ENCODE measurements at regions not wholly inside any gene's neighbourhood (a gene's known extent, or its start where the extent isn't known, plus 50 kb on each side); places are given as distances from the start of the nearest gene placed in this dataset.

DNA sequence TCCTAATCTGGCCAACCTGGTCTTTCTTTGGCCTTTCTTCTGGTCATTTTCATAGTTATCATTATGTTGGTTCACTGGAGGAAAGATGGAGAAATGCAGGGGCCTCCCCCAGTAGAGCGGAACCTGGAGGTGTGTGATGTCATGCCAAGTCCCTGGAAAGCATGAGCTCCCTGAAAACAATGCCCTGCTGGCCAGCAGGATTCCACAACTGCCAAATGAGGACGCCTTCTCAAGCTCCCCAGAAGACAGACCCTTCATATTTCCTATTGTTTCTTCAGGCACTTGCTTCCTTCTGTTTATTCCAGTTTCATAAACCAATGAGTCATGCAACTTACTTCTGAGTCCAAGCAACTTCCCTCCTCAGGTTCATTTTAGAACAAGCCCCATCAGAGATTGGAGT, 339.0 kb downstream of the GATA3 start:
- peak overlapping the region; percentile 64 for H3K27ac Mint-ChIP-seq (ENCODE audit: unreplicated experiment)
- DNase-seq (ENCODE audit: low read depth) (peak; percentile 37), FAIRE-seq (no peak)
- H3K4me1 Mint-ChIP-seq (ENCODE audit: low read depth, unreplicated experiment), result peaks cover 32% of the 10 kb centered on the region
- Histone ChIP-seq H3K27ac (ENCODE audit: low read depth, low read length) (no peak overlapping the region), H3K79me2 (ENCODE audit: insufficient read depth, low read length) (no peaks in the 10 kb centered on the region), H2AFZ (ENCODE audit: low read depth, low read length) (no peak overlapping the region), H3K4me1 (ENCODE audit: insufficient read depth, low read length) (peaks cover 4% of the 10 kb centered on the region), H3K9me3 (ENCODE audit: insufficient read depth, low read depth, low read length) (no peaks in the 10 kb centered on the region), H3K4me2 (ENCODE audit: low read length) (no peak overlapping the region), H3K9ac (ENCODE audit: low read length) (no peak overlapping the region), H3K4me3 (ENCODE audit: insufficient read depth, low read depth, low read length) (no peak overlapping the region), H4K20me1 (ENCODE audit: insufficient read depth, low read length) (no peaks in the 10 kb centered on the region), H3K36me3 (ENCODE audit: insufficient read depth, low read length) (no peaks in the 10 kb centered on the region), H3K27me3 (ENCODE audit: insufficient read depth, low read length) (no peaks in the 10 kb centered on the region)
- no peaks in the 10 kb centered on the region for H3K36me3 Mint-ChIP-seq (ENCODE audit: low read depth, unreplicated experiment)
- no peak overlapping the region for H3K4me3 Mint-ChIP-seq (ENCODE audit: unreplicated experiment)
- H3K9me3 Mint-ChIP-seq (ENCODE audit: unreplicated experiment), result peaks cover 2% of the 10 kb centered on the region
- no peak for TF ChIP-seq EZH2 (IDR thresholded peaks at IDR 0.05; ENCODE audit: insufficient read depth, low read length)
- TF ChIP-seq, protein P1, sequence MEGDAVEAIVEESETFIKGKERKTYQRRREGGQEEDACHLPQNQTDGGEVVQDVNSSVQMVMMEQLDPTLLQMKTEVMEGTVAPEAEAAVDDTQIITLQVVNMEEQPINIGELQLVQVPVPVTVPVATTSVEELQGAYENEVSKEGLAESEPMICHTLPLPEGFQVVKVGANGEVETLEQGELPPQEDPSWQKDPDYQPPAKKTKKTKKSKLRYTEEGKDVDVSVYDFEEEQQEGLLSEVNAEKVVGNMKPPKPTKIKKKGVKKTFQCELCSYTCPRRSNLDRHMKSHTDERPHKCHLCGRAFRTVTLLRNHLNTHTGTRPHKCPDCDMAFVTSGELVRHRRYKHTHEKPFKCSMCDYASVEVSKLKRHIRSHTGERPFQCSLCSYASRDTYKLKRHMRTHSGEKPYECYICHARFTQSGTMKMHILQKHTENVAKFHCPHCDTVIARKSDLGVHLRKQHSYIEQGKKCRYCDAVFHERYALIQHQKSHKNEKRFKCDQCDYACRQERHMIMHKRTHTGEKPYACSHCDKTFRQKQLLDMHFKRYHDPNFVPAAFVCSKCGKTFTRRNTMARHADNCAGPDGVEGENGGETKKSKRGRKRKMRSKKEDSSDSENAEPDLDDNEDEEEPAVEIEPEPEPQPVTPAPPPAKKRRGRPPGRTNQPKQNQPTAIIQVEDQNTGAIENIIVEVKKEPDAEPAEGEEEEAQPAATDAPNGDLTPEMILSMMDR (IDR thresholded peaks at IDR 0.05; ENCODE audit: insufficient read depth, low read depth, low read length), result no peak
- no peaks in the 10 kb centered on the region for H3K27me3 Mint-ChIP-seq (ENCODE audit: low read depth, unreplicated experiment)

DNA sequence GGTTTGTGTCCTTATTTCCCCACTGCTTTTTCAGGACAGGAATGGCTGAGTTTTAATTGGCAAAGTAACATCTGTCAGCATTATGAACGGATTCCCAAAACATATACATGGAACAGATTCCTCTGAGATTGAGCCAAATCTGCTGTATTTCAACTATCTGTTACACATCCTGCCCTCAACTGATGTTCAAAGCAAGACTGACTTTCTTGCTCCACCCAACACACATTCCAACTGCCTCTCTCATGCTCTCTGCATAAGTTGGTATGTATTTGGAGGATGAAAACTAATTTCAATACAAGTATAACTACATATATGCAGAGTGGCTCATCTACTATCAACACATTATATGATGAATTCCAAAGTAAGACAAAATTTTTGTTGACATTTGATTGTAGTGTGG, 342.2 kb downstream of the GATA3 start:
- peaks cover 2% of the 10 kb centered on the region for H3K27me3 Mint-ChIP-seq (ENCODE audit: low read depth, unreplicated experiment)
- no peak overlapping the region for H3K4me3 Mint-ChIP-seq (ENCODE audit: unreplicated experiment)
- H3K4me1 Mint-ChIP-seq (ENCODE audit: low read depth, unreplicated experiment), result peaks cover 28% of the 10 kb centered on the region
- H2AFZ ChIP-seq (ENCODE audit: low read depth, low read length), result no peak overlapping the region
- H3K27me3 ChIP-seq (ENCODE audit: insufficient read depth, low read length), result no peaks in the 10 kb centered on the region
- H3K36me3 ChIP-seq (ENCODE audit: insufficient read depth, low read length), result no peaks in the 10 kb centered on the region
- no peak overlapping the region for H3K27ac ChIP-seq (ENCODE audit: low read depth, low read length)
- H3K9me3 ChIP-seq (ENCODE audit: insufficient read depth, low read depth, low read length), result no peaks in the 10 kb centered on the region
- no peak for TF ChIP-seq EZH2 (IDR thresholded peaks at IDR 0.05; ENCODE audit: insufficient read depth, low read length)
- TF ChIP-seq, protein P1 (IDR thresholded peaks at IDR 0.05; ENCODE audit: insufficient read depth, low read depth, low read length), result no peak
- H3K4me2 ChIP-seq (ENCODE audit: low read length), result peak overlapping the region; percentile 9
- no peak overlapping the region for H3K4me3 ChIP-seq (ENCODE audit: insufficient read depth, low read depth, low read length)
- H3K79me2 ChIP-seq (ENCODE audit: insufficient read depth, low read length), result no peaks in the 10 kb centered on the region
- no peaks in the 10 kb centered on the region for H4K20me1 ChIP-seq (ENCODE audit: insufficient read depth, low read length)
- H3K9ac ChIP-seq (ENCODE audit: low read length), result no peak overlapping the region
- H3K27ac Mint-ChIP-seq (ENCODE audit: unreplicated experiment), result peak overlapping the region; percentile 54
- H3K4me1 ChIP-seq (ENCODE audit: insufficient read depth, low read length), result peaks cover 4% of the 10 kb centered on the region
- FAIRE-seq (no peak), DNase-seq (ENCODE audit: low read depth) (peak; percentile 84)
- no peaks in the 10 kb centered on the region for H3K36me3 Mint-ChIP-seq (ENCODE audit: low read depth, unreplicated experiment)
- H3K9me3 Mint-ChIP-seq (ENCODE audit: unreplicated experiment), result no peaks in the 10 kb centered on the region

DNA sequence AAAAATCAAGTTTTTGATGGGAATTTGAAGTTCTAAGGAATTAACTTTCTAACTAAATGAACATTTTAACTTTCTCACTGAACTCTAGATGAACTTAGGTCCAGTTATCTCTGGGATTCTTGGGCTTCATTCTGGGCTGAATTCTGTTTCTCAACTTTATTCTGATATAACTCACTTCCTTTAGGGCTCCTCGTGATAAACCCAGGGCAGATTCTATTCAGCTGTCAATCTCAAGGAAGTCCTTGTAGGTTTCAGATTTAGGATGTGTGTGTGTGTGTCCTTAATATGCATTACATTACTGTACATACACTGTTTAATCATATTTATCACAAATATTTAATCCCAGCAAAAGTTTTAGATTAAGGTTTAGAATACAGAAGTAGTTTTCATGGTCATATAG, 344.3 kb downstream of the GATA3 start:
- Mint-ChIP-seq H3K4me3 (ENCODE audit: unreplicated experiment) (no peak overlapping the region), H3K36me3 (ENCODE audit: low read depth, unreplicated experiment) (no peaks in the 10 kb centered on the region), H3K27ac (ENCODE audit: unreplicated experiment) (no peak overlapping the region), H3K27me3 (ENCODE audit: low read depth, unreplicated experiment) (peaks cover 7% of the 10 kb centered on the region), H3K4me1 (ENCODE audit: low read depth, unreplicated experiment) (peaks cover 17% of the 10 kb centered on the region), H3K9me3 (ENCODE audit: unreplicated experiment) (no peaks in the 10 kb centered on the region)
- Histone ChIP-seq H3K79me2 (ENCODE audit: insufficient read depth, low read length) (no peaks in the 10 kb centered on the region), H3K36me3 (ENCODE audit: insufficient read depth, low read length) (no peaks in the 10 kb centered on the region), H3K9me3 (ENCODE audit: insufficient read depth, low read depth, low read length) (no peaks in the 10 kb centered on the region), H3K4me2 (ENCODE audit: low read length) (no peak overlapping the region), H4K20me1 (ENCODE audit: insufficient read depth, low read length) (no peaks in the 10 kb centered on the region), H2AFZ (ENCODE audit: low read depth, low read length) (no peak overlapping the region), H3K9ac (ENCODE audit: low read length) (no peak overlapping the region), H3K4me1 (ENCODE audit: insufficient read depth, low read length) (no peaks in the 10 kb centered on the region), H3K27ac (ENCODE audit: low read depth, low read length) (no peak overlapping the region), H3K27me3 (ENCODE audit: insufficient read depth, low read length) (no peaks in the 10 kb centered on the region), H3K4me3 (ENCODE audit: insufficient read depth, low read depth, low read length) (no peak overlapping the region)
- TF ChIP-seq EZH2 (IDR thresholded peaks at IDR 0.05; ENCODE audit: insufficient read depth, low read length), result no peak
- TF ChIP-seq, protein P1 (IDR thresholded peaks at IDR 0.05; ENCODE audit: insufficient read depth, low read depth, low read length), result no peak
- FAIRE-seq (no peak), DNase-seq (ENCODE audit: low read depth) (no peak)
